NCI-H226 (cell line): ENCODE measurements at regions not wholly inside any gene's neighbourhood (a gene's known extent, or its start where the extent isn't known, plus 50 kb on each side); places are given as distances from the start of the nearest gene placed in this dataset.
A peak's percentile ranks its signal among the peaks of the same experiment; 100 is the strongest.
"Not testable (repeated sequence)": the region's sequence is repeated elsewhere in the genome, so short reads cannot be mapped to it uniquely, and the experiment has no call there.

Source experiments
- DNase-seq: peaks from one replicate; pipeline ENCODE4 v3.0.0-alpha.2; 2015

DNA sequence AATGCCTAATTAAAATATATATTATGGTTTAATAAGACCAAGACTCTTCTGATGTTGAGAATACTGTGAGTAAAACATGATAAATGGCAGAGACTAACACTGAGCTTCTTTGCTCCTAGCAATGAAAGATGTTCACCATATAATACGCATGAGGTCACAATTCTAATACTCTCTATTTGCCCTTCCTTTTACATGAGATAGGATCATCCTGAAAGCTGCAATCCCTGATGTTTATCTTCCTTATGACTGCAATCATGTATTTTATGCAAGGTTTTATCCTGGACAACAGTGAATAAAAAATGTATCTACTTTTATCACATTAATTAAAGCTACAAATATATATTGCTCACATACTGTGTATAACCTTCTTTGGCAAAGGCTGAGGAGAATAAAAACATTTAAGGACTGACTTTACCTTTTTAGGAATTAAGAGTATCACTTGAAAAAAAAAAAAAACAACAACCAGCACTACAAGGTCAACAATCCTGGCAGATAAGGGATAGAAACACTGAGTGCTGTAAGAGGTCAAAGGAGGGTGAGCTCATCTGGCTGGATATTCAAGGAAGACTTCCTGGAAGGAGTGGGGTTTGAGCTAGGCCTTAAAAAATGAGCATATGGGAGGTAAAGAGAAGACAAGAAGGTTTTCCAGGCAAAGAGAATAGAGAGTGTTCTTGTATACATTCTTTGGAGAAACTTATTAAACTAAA, 99.9 kb downstream of the AREG start:
- peak; percentile 40 for DNase-seq

DNA sequence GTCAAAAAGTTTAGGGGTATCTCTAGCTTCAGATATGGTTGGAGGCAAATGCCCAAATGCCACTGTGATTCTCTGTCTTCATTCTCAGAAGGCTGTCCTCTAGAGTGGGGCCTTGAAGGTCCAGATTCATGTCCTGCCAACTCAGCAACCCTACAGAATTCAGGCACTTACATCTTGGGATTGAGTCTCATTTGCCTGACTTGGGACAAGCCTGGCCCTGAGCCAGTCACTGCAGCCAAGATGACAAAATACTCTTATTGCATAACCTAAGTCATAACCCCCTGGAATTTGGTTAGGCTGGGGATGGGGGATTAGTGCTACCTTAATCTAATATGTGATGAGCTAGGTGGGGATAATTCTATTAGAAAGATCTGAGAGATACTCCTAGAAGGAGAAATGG, 100.5 kb downstream of the AREG start:
- no peak for DNase-seq

DNA sequence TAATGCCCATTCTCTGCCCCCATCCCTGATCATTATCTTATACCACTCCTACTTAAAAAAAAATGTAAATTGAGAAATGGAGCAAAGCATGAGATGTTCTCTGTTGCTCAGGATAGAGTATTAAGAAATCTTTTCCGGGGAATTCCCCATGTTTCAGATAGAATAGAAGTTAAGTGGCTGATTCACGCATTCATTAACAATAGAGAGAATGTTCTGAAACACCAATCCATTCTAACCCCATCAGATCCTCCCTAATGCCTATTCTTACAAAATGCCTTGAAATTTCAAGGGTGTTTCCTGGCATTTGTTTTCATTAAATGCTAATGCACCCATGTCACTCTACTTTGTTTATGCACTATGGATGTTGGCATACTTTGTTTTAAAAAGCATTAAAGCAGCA, 101.1 kb downstream of the AREG start:
- peak; percentile 81 for DNase-seq

DNA sequence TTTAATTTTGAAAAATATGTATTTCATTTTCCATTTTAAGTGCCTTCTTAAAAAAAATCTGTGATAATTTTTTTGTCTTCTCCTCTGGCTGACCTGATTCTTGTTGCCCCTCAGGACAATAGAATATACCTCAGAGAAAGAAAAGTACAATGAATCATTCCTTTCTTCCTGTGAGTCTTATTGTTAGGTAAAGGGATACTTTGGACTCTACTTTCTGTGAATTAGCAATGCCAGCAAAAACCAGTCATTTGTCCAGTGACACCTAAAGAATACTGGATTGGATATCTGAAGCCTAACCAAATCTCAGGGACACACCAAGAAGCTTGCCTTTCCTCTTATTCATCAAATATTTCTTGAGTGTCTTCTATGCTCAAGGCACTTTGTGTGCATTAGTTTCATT, 102.1 kb downstream of the AREG start:
- no peak for DNase-seq

DNA sequence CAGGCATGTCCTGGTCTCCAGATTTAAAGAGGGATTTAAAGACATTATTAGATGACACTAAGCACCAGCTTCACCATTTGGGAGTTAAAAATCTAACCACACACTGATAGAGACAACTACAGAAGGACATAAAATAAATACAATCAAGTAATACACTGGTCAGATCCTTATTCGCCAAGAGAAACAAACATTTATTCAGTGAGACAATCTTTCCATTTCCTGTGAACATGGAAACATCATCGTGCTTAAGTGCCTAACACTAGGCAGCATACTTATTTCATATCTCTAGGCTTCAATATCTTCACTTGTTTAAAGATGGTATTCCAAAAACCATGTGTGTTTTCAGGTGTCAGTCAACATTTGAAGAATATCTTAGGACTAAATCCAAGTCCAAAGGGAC, 103.6 kb downstream of the AREG start:
- DNase-seq, result no peak

DNA sequence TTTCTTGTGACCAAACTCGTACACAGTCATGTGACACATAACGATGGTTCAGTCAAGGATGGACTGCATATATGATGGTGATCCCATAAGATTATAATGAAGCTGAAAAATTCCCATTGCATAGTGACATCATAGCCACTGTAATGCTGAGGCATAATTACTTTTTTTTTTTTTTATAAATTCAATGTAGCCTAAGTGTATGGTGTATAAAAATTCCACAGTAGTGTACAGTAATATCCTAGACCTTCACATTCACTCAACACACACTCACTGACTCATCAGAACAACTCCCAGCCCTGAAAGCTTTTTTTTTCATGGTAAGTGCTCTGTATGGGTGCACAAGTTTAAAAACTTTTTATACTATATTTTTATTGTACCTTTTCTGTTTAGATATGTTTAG, 105.0 kb downstream of the AREG start:
- DNase-seq, result no peak

DNA sequence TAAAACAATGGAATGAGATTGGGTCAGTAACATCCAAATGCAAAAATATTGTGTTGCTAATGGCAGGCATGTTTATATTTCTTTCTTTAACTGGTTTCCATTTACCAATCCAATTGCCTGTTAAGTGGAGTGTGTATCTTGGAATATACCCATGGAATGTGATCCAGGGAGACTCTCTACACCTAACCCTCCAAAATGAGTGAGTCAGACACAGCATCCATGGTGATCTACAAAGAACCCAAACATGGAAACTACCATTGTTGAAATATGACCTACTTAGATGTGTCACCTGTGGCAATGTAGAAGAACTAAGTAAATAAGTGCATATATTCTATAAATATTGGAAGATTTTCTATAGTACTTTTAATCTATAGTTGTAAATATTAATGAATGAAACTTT, 110.3 kb downstream of the AREG start:
- DNase-seq, result peak; percentile 71

DNA sequence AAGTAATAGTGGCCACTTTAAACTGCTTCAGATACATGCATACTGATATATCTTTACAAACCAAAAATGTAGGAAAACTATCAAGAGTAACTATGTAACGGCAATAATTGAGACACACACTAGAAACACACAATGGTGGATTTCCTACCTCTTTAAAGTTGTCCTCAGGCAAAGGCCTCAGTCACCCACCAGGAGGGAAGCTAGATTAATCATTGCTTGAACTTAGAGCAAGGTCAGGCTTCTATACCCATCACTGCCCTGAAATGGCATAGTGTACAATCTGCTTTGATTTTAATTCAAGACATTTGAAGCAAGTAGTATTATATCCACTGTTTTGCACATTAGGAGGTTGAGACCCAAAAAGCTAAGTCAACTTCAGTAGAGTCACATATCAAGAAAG, 110.9 kb downstream of the AREG start:
- DNase-seq, result no peak

DNA sequence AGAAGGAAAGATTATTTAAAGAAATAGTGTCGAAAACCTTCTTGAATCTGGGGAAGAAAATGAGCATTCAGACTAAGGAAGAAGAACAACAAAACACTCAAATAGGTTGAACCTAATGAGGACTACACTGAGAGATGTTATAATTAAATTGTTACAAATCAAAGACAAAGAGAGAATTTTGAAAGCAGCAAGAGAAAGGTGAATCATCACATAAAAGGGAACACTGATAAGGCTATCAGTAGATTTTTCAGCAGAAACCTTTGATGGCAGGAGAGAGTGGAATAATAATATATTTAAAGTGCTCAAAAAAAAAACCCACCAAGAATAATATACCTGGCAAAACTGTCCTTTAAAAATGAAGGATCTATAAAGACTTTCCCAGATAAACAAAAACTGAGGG, 114.9 kb downstream of the AREG start:
- no peak for DNase-seq

DNA sequence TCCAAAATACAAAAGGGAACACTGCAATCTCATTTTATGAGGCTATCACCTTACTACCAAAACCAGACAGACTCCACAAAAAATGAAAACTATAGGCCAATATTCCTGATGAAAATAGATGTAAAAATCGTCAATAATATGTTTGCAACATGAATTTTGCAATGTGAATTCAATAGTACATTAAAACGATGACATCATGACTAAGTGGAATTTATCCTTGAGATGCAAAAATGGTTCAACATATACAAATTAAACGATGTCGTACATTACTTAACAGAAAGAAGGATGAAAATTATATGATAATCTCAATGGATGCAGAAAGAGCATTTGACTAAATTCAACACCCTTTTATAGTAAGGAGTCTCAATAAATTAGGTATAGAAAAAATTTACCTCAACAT, 123.0 kb downstream of the AREG start:
- no peak for DNase-seq

DNA sequence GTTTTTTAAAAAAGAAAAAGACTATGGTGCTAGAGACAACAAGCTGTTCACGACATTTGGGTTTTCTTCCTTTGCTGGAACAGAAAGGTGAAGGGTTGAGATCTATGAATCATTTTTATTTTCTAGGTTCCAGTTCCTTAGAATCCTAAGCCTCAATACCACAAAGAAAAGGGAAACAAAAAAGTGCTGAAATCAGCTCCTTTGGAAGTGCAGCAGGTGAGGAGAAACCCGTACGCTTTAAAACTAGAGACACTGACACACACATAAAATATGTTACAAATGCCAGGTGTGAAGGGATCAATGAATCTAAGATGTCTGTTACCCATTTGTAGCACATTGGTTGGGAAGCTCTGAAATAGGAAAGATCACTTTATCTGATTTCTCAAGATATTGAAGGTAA, 125.2 kb downstream of the AREG start:
- DNase-seq, result no peak

DNA sequence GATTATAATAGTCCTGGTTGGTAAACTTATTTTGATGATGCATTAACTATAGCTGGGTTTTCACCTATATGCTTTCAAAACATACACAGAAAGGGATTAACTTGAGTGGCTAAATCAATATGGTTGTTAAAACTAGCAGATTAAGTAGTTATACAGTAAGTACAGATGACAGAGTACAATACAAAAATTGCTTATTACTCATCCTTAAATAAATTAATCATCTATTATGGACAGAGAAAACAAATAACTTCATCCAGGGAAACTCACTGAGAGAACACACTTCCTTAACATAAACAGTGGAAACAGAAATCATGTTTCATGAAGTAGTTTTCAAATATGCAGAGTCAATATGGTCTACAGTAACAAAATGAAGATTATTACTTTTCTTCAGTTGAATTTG, 133.4 kb downstream of the AREG start:
- DNase-seq, result no peak

DNA sequence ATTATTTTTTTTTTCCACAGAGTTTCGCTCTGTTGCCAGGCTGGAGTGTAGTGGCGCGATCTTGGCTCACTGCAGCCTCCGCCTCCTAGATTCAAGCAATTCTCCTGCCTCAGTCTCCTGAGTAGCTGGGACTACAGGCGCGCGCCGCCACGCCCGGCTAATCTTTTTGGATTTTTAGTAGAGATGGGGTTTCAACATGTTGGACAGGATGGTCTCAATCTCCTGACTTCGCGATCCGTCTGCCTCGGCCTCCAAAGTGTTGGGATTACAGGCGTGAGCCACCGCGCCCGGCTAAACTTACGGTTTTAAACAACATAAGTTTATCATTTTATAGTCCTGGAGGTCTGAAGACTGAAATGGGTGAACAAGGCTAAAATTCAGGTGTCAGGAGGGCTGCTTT, 133.9 kb downstream of the AREG start:
- not testable (repeated sequence) for DNase-seq

DNA sequence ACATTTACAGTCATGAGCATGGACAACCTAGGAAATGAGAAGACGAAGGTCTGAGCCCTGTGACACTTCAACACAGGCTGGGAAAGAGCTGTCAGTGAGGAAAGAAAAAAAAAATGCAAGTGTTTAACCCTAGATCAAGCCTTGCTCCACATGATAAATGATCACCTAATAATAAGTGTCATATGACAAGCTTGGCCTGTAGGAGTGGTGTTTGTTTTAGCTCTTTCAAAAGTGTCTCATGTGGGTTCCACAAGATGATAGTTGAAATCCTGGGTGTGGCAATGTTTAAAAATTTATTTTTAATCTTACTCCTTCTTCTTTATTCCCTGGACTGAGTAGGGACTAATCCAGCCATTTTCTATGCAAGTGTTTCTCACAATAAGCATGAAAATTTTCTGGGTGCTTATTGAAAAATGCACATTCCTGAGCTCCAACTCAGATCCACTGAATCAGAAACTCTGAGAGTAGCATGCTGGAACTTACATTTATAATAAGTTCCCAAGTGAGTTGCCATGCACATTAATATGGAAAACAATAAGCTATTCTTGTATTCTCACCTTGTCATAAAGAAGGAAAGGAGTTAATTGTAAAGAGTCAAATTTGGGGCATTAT, 138.3 kb downstream of the AREG start:
- peak; percentile 9 for DNase-seq

DNA sequence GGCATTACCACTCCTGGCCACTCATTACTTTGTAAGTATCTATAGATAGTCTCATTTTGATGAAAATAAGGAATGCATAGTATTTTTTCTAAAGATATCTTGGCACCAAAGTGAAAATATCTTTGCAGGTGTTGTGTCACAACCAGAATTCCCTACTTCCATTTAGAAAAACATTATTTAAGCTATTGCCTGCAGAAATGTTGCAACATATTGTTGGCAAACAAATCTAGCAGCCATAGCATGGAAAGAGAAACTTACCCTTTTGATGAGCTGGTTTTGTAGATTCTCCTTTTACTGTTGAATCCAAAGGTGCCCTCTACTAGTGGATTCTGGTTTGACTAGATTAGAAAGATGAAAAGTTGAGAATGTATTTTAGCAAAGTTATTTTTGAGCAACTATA, 138.8 kb downstream of the AREG start:
- peak; percentile 20 for DNase-seq

DNA sequence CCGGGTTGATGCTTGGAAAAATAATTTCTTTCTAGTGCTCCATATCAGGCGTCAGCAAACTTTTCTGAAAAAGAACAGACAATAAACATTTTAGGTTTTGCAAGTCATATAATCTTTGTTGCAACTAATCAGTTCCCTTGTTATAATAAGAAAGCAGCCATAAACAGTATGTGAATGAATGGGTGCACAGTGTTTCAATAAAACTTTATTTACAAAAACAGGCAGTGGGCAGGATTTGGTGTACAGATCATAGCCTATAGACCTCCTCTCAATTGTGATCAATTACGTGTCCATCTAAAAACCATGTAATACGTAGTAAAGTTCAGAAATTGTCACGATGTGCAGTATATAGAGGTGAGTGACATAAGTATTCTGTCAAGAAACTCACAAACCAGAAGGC, 143.4 kb downstream of the AREG start:
- DNase-seq, result no peak

DNA sequence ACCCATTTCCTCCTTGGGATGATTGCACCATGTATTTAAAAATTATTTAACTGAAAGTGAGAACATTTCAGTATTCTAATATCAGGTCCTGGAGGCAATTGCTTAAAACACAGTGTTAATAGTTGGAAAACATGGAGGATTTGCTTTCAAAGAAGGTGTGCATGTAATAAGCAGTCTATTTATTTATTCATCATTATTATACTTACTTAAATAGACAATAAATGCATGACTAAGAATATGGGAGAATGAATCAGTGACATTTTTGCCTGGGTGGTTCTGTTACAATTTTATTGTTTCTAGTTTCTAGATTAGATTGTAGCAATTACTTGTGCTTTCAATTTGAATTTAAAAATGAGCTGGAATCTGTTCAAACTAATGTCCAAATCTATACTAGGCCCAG, 145.5 kb downstream of the AREG start:
- no peak for DNase-seq

DNA sequence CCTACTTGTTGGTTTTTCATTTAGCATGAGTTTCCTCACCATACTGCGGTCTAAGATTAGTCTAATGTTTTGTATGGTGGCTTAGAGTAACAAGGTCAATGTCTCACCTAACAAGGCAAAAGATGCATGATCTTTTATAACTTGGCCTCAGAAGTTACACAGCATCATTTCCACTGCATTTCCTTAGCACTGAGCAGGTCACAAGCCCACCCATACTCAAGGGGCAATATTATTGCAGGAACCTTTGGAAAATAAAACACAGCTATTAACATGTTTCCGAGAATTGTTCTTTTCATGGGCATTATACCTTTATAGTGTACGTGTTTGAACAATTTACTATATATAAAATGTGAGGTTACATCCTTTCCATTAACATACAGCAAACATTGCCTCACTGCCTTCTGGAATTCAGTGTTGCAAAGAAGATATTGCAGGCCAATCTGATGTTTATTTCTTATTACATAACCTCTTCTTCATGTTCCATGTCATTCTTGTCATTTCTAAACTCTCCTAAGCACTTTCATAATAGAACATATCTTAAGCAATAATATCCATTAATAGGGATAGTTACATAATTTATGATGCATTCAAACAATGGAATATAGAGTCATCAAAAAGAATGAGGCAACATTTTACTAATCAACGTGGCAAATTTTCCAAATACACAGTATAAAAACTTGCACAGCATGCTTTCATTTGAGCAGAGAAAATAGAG, 153.8 kb downstream of the AREG start:
- DNase-seq, result no peak

DNA sequence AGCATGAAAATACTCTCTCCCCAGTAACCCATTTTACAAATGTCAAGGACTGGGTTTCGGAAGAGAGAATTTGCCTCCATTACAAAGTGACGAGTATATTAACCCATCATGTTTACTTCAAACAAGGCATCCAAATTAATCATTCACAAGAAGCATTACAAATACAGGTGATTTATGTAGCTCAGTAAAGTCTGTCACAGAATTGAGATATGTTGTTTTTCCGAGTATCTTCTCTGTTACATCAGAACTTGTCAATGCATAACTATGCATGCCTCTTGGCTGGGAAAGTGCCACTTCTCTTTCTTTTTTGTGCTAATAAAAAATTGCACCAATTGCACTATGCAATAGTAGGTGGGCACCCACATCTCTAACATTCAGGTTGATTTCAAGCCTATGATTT, 158.2 kb downstream of the AREG start:
- DNase-seq, result no peak

DNA sequence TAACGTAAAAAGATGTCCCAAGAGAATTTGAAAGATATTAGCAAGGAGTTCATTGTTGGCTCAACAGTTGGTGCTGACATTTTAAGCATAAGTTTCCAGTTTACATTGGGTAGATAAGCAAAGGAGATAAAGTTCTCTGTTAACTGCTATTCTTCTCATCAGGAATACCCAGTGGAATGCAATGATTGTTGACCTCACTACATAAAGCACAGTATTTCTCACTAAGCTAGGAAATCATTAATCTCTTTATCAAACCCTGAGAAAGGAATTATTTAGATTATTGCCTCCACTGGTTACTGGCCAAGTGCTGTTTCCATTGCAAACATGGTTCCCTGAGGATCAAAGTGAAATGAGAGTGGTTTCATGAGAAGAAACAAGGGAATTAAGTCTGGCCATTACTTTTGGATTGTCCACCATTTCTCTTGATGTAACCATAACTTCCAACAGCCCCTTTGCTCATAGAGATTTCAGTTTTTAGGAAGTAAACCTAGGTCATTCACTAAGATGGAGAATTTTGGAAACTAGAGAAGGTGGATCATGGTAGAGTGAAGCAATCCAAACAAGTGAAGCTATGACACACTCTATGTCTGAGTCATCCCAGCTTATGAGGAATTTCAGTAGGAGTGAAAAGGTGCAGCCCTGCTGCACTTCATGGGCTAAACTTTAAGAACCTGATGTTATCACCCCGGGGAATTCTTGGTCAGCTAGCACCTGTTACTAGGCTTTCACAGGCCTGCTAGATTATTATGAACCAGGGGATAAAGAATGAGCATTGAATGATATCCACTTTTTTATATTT, 163.4 kb downstream of the AREG start:
- DNase-seq, result peak; percentile 82

DNA sequence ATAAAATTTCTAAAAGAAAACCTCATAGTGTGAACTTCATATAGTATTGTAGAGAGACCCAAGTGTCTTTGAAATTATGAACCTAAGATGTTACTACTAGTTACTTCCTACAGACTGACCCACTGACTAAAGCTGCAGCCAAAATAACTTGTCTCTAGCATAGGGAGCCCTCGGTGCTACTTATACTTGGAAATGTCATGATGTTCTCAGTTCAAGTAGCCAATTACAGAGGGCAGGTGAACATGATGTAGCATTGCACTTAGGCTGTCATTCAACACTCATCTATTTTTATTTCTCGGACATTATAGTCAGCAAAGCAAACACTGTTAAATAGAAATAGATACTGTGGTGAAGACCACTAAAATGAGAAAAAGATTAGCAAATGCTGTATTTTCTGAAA, 165.6 kb downstream of the AREG start:
- DNase-seq, result no peak

DNA sequence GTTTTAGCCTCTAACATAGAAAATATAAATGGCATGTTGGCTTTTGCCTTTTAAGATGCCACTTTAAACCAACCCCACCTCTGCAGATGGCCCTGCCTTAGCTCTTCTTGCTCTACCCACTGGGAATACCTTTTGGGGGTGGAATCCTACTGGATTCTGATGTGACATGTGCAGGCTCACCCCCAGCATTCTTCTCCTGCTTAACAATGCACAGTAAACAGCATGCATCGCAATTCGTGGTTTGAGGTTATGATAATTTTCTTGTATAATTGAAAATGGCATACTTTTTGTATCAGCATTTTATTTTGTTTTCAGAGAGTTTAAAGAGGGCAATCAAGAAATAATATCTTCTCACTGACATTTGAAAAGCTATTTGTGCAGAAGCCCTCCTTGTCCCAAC, 167.9 kb downstream of the AREG start:
- DNase-seq, result no peak

DNA sequence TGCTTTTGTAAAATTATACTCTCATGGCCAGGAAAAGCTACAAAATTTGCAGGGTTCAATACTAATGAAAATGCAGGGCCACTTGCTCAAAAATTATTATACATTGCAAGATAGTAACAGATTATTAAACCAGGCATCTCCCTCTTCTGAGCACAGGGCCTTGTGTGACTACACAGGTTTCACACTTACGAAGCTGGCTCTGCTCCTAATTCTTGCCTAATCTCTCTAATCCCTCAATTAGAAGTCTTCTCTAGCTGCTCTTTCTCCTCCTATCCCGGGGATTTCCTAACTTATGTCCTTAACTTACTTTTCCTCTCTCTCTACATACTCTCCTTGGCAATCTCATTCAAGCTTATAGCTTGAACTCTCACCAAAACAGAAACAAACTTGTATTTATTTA, 168.3 kb downstream of the AREG start:
- DNase-seq, result no peak

DNA sequence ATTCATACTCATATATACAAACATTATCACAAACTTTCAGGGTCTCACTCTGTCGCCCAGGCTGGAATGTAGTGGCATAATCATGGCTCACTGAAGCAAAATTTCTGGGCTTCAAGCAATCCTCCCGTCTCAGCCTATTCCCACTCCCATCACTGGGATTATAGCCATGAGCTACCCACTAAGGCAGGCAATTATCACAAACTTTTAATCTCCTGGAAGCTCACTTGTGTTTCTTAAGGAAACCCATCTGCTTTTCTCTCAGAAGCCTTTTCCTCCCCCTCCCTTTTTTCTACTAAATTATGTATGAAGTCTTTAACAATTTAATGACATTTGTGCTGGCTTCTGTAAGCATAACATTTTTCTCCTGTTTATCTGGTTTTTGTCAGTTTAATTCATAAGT, 170.5 kb downstream of the AREG start:
- no peak for DNase-seq
